ENCODE measurements at regions not wholly inside any gene's neighbourhood (a gene's known extent, or its start where the extent isn't known, plus 50 kb on each side); places are given as distances from the start of the nearest gene placed in this dataset.

- Mint-ChIP-seq H3K27me3 (ENCODE audit: unreplicated experiment) (no peaks in the 10 kb centered on the region), H3K4me1 (ENCODE audit: low read depth, unreplicated experiment) (peaks cover 2% of the 10 kb centered on the region), H3K36me3 (ENCODE audit: unreplicated experiment) (no peaks in the 10 kb centered on the region), H3K27ac (ENCODE audit: unreplicated experiment) (no peak overlapping the region), H3K9me3 (ENCODE audit: unreplicated experiment) (no peaks in the 10 kb centered on the region), H3K4me3 (ENCODE audit: unreplicated experiment) (no peak overlapping the region)
- no peak for DNase-seq
- no peak for TF ChIP-seq CTCF (IDR thresholded peaks at IDR 0.05; ENCODE audit: partially characterized antibody, unreplicated experiment)
Measured at GRCh38 chr2:234814374-234814773, 137.4 kb upstream of the SH3BP4 start.

GRCh38 chr2:234812851-234813250, 139.0 kb upstream of the SH3BP4 start:
- TF ChIP-seq CTCF (IDR thresholded peaks at IDR 0.05; ENCODE audit: partially characterized antibody, unreplicated experiment), result no peak
- Mint-ChIP-seq H3K27ac (ENCODE audit: unreplicated experiment) (no peak overlapping the region), H3K4me3 (ENCODE audit: unreplicated experiment) (no peak overlapping the region), H3K4me1 (ENCODE audit: low read depth, unreplicated experiment) (peaks cover 2% of the 10 kb centered on the region), H3K27me3 (ENCODE audit: unreplicated experiment) (no peaks in the 10 kb centered on the region), H3K9me3 (ENCODE audit: unreplicated experiment) (no peaks in the 10 kb centered on the region), H3K36me3 (ENCODE audit: unreplicated experiment) (no peaks in the 10 kb centered on the region)
- no peak for DNase-seq

GRCh38 chr2:234808907-234809306, 142.9 kb upstream of the SH3BP4 start:
- Mint-ChIP-seq H3K4me1 (ENCODE audit: low read depth, unreplicated experiment) (no peaks in the 10 kb centered on the region), H3K4me3 (ENCODE audit: unreplicated experiment) (no peak overlapping the region), H3K27ac (ENCODE audit: unreplicated experiment) (no peak overlapping the region), H3K36me3 (ENCODE audit: unreplicated experiment) (peaks cover 7% of the 10 kb centered on the region), H3K27me3 (ENCODE audit: unreplicated experiment) (no peaks in the 10 kb centered on the region), H3K9me3 (ENCODE audit: unreplicated experiment) (no peaks in the 10 kb centered on the region)
- no peak for DNase-seq
- TF ChIP-seq CTCF (IDR thresholded peaks at IDR 0.05; ENCODE audit: partially characterized antibody, unreplicated experiment), result no peak

GRCh38 chr2:234806818-234807217, 145.0 kb upstream of the SH3BP4 start:
- no peak for DNase-seq
- H3K36me3 Mint-ChIP-seq (ENCODE audit: unreplicated experiment), result peaks cover 7% of the 10 kb centered on the region
- no peak overlapping the region for H3K4me3 Mint-ChIP-seq (ENCODE audit: unreplicated experiment)
- no peaks in the 10 kb centered on the region for H3K4me1 Mint-ChIP-seq (ENCODE audit: low read depth, unreplicated experiment)
- no peak overlapping the region for H3K27ac Mint-ChIP-seq (ENCODE audit: unreplicated experiment)
- TF ChIP-seq CTCF (IDR thresholded peaks at IDR 0.05; ENCODE audit: partially characterized antibody, unreplicated experiment), result no peak
- H3K9me3 Mint-ChIP-seq (ENCODE audit: unreplicated experiment), result peaks cover 2% of the 10 kb centered on the region
- no peaks in the 10 kb centered on the region for H3K27me3 Mint-ChIP-seq (ENCODE audit: unreplicated experiment)

GRCh38 chr2:234805836-234806235, 146.0 kb upstream of the SH3BP4 start:
- Mint-ChIP-seq H3K9me3 (ENCODE audit: unreplicated experiment) (peaks cover 2% of the 10 kb centered on the region), H3K27ac (ENCODE audit: unreplicated experiment) (no peak overlapping the region), H3K27me3 (ENCODE audit: unreplicated experiment) (no peaks in the 10 kb centered on the region), H3K4me1 (ENCODE audit: low read depth, unreplicated experiment) (no peaks in the 10 kb centered on the region), H3K4me3 (ENCODE audit: unreplicated experiment) (no peak overlapping the region), H3K36me3 (ENCODE audit: unreplicated experiment) (peaks cover 7% of the 10 kb centered on the region)
- no peak for TF ChIP-seq CTCF (IDR thresholded peaks at IDR 0.05; ENCODE audit: partially characterized antibody, unreplicated experiment)
- DNase-seq, result no peak

Data from glutamatergic neuron (in vitro differentiated cells).